Transverse colon (tissue), 3 donors: ENCODE measurements at regions not wholly inside any gene's neighbourhood (a gene's known extent, or its start where the extent isn't known, plus 50 kb on each side); places are given as distances from the start of the nearest gene placed in this dataset.

Experiments
- CTCF ChIP-seq, 5 experiments: fragments of 200-600 bp in 3 of 5; fragments of 450-650 bp in 2 of 5; sonication (generic) in 3 of 5; IDR thresholded peaks; 1 replicate in 2 of 5; 2 replicates in 3 of 5; pipeline ENCODE4 v1.5.1; 2016 to 2017; ENCODE audit warnings: antibody characterized with exemption in 5 of 5, inconsistent platforms in 3 of 5, mild to moderate bottlenecking in 2 of 5, moderate library complexity in 1 of 5
- EP300 ChIP-seq: sonication (generic); formaldehyde crosslinking; IDR thresholded peaks from one replicate; pipeline ENCODE4 v1.6.1; 2017; ENCODE audit warnings: antibody characterized with exemption, low read depth
- POLR2A ChIP-seq: fragments of 450-650 bp; IDR thresholded peaks from one replicate; pipeline ENCODE4 v1.6.1; 2016; ENCODE audit warnings: antibody characterized with exemption, mild to moderate bottlenecking, moderate library complexity

- TF ChIP-seq CTCF (IDR thresholded peaks at IDR 0.05) (no peak), POLR2A (no peak), EP300 (no peak)
These were observed 112.4 kb upstream of the PPP2R2D start for GRCh38 chr10:131788386-131788785.
